ENCODE measurements at regions not wholly inside any gene's neighbourhood (a gene's known extent, or its start where the extent isn't known, plus 50 kb on each side); places are given as distances from the start of the nearest gene placed in this dataset.

DNA sequence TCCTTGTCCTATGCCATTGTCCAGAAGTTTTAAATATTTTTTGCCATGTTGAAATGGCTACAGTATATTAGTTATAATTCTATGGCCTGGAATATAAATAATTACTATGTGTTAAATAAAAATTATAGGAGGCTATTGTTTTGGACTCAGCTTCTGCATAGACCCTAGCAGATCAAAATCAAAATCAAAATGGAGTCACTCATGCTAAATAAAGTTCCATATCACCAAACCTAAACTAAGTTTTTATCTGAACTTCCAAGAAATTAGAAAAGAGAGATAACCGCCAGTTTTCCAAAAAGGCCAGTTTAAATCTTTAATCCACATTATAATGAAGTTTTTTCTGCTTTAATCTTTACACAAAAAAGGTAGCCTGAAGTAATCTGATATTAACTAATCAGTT is 227.8 kb upstream of the P2RY1 start:
- TF ChIP-seq, protein P1, sequence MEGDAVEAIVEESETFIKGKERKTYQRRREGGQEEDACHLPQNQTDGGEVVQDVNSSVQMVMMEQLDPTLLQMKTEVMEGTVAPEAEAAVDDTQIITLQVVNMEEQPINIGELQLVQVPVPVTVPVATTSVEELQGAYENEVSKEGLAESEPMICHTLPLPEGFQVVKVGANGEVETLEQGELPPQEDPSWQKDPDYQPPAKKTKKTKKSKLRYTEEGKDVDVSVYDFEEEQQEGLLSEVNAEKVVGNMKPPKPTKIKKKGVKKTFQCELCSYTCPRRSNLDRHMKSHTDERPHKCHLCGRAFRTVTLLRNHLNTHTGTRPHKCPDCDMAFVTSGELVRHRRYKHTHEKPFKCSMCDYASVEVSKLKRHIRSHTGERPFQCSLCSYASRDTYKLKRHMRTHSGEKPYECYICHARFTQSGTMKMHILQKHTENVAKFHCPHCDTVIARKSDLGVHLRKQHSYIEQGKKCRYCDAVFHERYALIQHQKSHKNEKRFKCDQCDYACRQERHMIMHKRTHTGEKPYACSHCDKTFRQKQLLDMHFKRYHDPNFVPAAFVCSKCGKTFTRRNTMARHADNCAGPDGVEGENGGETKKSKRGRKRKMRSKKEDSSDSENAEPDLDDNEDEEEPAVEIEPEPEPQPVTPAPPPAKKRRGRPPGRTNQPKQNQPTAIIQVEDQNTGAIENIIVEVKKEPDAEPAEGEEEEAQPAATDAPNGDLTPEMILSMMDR (IDR thresholded peaks at IDR 0.05) = no peak
- TF ChIP-seq POLR2A (IDR thresholded peaks at IDR 0.05) = no peak

Measured in thyroid gland (tissue), 4 donors.